Sigmoid colon (tissue), 4 donors: ENCODE measurements at regions not wholly inside any gene's neighbourhood (a gene's known extent, or its start where the extent isn't known, plus 50 kb on each side); places are given as distances from the start of the nearest gene placed in this dataset.

Experiments used
- CTCF ChIP-seq, 4 experiments: fragments of 450-650 bp in 3 of 4; fragments of 200-600 bp in 1 of 4; IDR thresholded peaks; one replicate each; pipeline ENCODE4 v1.5.1; 2016 to 2019; ENCODE audit warnings: antibody characterized with exemption in 4 of 4, mild to moderate bottlenecking in 3 of 4, moderate library complexity in 2 of 4
- EP300 ChIP-seq, 4 donors: sonication (generic); formaldehyde crosslinking; IDR thresholded peaks; one replicate each; pipeline ENCODE4 v1.6.1; 2017; ENCODE audit warnings: antibody characterized with exemption in 4 of 4
- POLR2AphosphoS5 ChIP-seq, 4 donors: sonication (generic); formaldehyde crosslinking; IDR thresholded peaks; one replicate each; pipeline ENCODE4 v1.6.1; 2017; ENCODE audit warnings: antibody characterized with exemption in 4 of 4

GRCh38 chr12:67720351-67720856, 71.9 kb downstream of the DYRK2 start:
- no peak for TF ChIP-seq EP300 (IDR thresholded peaks at IDR 0.05)
- TF ChIP-seq CTCF (IDR thresholded peaks at IDR 0.05) = no peak
- TF ChIP-seq POLR2AphosphoS5 (IDR thresholded peaks at IDR 0.05) = no peak
